AML-193 (cell line): ENCODE measurements at regions not wholly inside any gene's neighbourhood (a gene's known extent, or its start where the extent isn't known, plus 50 kb on each side); places are given as distances from the start of the nearest gene placed in this dataset.
"Not testable (repeated sequence)": the region's sequence is repeated elsewhere in the genome, so short reads cannot be mapped to it uniquely, and the experiment has no call there.

Source experiments
- DNase-seq, 2 experiments: peaks; one replicate each; lab custom pipeline; 2025; lab: John Stamatoyannopoulos, UW

- no peak for DNase-seq
Observed at GRCh38 chr2:52386433-52387030, 1354.6 kb upstream of the NRXN1 start.

GRCh38 chr2:52383541-52383940, 1351.6 kb upstream of the NRXN1 start:
- no peak for DNase-seq

GRCh38 chr2:52369178-52369577, 1337.2 kb upstream of the NRXN1 start:
- no peak for DNase-seq

GRCh38 chr2:52368141-52368540, 1336.2 kb upstream of the NRXN1 start:
- DNase-seq: no peak

- no peak for DNase-seq
Observed at GRCh38 chr2:52365946-52366345, 1334.0 kb upstream of the NRXN1 start.

- no peak for DNase-seq
Observed at GRCh38 chr2:52356556-52356955, 1324.6 kb upstream of the NRXN1 start.

GRCh38 chr2:52347292-52347691, 1315.4 kb upstream of the NRXN1 start:
- no peak for DNase-seq

- no peak for DNase-seq
Observed at GRCh38 chr2:52345676-52346075, 1313.7 kb upstream of the NRXN1 start.

- no peak for DNase-seq
Observed at GRCh38 chr2:52345082-52345481, 1313.2 kb upstream of the NRXN1 start.

- DNase-seq: no peak
Observed at GRCh38 chr2:52343706-52344266, 1311.9 kb upstream of the NRXN1 start.

GRCh38 chr2:52343010-52343409, 1311.1 kb upstream of the NRXN1 start:
- DNase-seq: no peak

GRCh38 chr2:52342458-52342857, 1310.5 kb upstream of the NRXN1 start:
- no peak for DNase-seq

- DNase-seq: no peak
Observed at GRCh38 chr2:52341732-52342131, 1309.8 kb upstream of the NRXN1 start.

GRCh38 chr2:52340171-52340570, 1308.2 kb upstream of the NRXN1 start:
- DNase-seq: no peak

GRCh38 chr2:52337786-52338185, 1305.9 kb upstream of the NRXN1 start:
- not testable (repeated sequence) for DNase-seq

GRCh38 chr2:52336951-52337350, 1305.0 kb upstream of the NRXN1 start:
- no peak for DNase-seq

- DNase-seq: no peak
Observed at GRCh38 chr2:52335727-52336126, 1303.8 kb upstream of the NRXN1 start.

GRCh38 chr2:52334185-52334584, 1302.3 kb upstream of the NRXN1 start:
- DNase-seq: no peak

GRCh38 chr2:52327641-52328040, 1295.7 kb upstream of the NRXN1 start:
- DNase-seq: no peak

GRCh38 chr2:52314231-52314630, 1282.3 kb upstream of the NRXN1 start:
- DNase-seq: no peak

- DNase-seq: no peak
Observed at GRCh38 chr2:52312486-52312885, 1280.6 kb upstream of the NRXN1 start.

- DNase-seq: no peak
Observed at GRCh38 chr2:52311862-52312261, 1279.9 kb upstream of the NRXN1 start.

- no peak for DNase-seq
Observed at GRCh38 chr2:52308156-52308555, 1276.2 kb upstream of the NRXN1 start.

- DNase-seq: no peak
Observed at GRCh38 chr2:52294628-52295027, 1262.7 kb upstream of the NRXN1 start.
